Chondrocyte (in vitro differentiated cells): ENCODE measurements at regions not wholly inside any gene's neighbourhood (a gene's known extent, or its start where the extent isn't known, plus 50 kb on each side); places are given as distances from the start of the nearest gene placed in this dataset.

ENCODE experiments used
- DNase-seq: peaks from one replicate; pipeline ENCODE4 v3.0.0; 2021; ENCODE audit warnings: mixed read lengths, low spot score
- H3K27ac Mint-ChIP-seq: one replicate; pipeline ENCODE4 v1.8.0; 2021; ENCODE audit warnings: mild to moderate bottlenecking, moderate library complexity, mixed read lengths; ENCODE audit not compliant: unreplicated experiment
- H3K27me3 Mint-ChIP-seq: 2 replicates; pipeline ENCODE4 v1.8.0; 2021; ENCODE audit warnings: low read depth, mixed read lengths
- H3K36me3 Mint-ChIP-seq: 2 replicates; pipeline ENCODE4 v1.8.0; 2021; ENCODE audit warnings: low read depth, mixed read lengths
- H3K4me1 Mint-ChIP-seq: 2 replicates; pipeline ENCODE4 v1.8.0; 2021; ENCODE audit warnings: low read depth, mild to moderate bottlenecking, mixed read lengths
- H3K4me3 Mint-ChIP-seq: one replicate; pipeline ENCODE4 v1.8.0; 2021; ENCODE audit warnings: mild to moderate bottlenecking, moderate library complexity, mixed read lengths; ENCODE audit not compliant: unreplicated experiment
- H3K9me3 Mint-ChIP-seq: 2 replicates; pipeline ENCODE4 v1.8.0; 2021; ENCODE audit warnings: low read depth, mixed read lengths
- TF ChIP-seq, protein P1 (sequence below): fragments of 200-600 bp; sonication (generic); IDR thresholded peaks from 2 replicates; pipeline ENCODE4 v1.5.0; 2021; ENCODE audit warnings: antibody characterized with exemption, mild to moderate bottlenecking, moderate library complexity

GRCh38 chr1:244171241-244171985 is 120.3 kb downstream of the ZBTB18 start:
- Mint-ChIP-seq H3K27me3 (no peaks in the 10 kb centered on the region), H3K27ac (no peak overlapping the region), H3K4me1 (peaks cover 17% of the 10 kb centered on the region), H3K9me3 (no peaks in the 10 kb centered on the region), H3K4me3 (no peak overlapping the region), H3K36me3 (no peaks in the 10 kb centered on the region)
- TF ChIP-seq, protein P1, sequence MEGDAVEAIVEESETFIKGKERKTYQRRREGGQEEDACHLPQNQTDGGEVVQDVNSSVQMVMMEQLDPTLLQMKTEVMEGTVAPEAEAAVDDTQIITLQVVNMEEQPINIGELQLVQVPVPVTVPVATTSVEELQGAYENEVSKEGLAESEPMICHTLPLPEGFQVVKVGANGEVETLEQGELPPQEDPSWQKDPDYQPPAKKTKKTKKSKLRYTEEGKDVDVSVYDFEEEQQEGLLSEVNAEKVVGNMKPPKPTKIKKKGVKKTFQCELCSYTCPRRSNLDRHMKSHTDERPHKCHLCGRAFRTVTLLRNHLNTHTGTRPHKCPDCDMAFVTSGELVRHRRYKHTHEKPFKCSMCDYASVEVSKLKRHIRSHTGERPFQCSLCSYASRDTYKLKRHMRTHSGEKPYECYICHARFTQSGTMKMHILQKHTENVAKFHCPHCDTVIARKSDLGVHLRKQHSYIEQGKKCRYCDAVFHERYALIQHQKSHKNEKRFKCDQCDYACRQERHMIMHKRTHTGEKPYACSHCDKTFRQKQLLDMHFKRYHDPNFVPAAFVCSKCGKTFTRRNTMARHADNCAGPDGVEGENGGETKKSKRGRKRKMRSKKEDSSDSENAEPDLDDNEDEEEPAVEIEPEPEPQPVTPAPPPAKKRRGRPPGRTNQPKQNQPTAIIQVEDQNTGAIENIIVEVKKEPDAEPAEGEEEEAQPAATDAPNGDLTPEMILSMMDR = no peak
- DNase-seq = no peak

DNA sequence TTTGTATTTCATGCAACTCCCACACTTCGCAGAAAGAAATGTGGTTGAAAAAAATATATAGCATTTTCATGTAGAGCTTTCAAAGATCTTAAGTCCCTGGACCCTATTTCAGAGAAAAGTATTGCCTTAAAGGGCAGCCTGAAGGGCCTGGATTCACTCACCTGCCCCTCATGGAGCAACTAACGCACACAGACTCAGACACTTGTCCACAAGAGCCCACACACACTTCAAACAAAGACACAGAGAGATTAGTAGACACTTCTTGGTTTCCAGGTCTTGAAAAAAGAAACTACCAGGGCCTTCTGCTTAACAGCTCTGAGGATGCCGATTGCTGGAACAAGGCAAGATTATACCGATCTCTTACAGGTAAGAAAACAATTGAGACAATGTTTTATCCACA is 122.2 kb downstream of the ZBTB18 start:
- no peaks in the 10 kb centered on the region for H3K9me3 Mint-ChIP-seq
- H3K27me3 Mint-ChIP-seq = no peaks in the 10 kb centered on the region
- peak overlapping the region; percentile 10 for H3K27ac Mint-ChIP-seq
- TF ChIP-seq, protein P1 = no peak
- peaks cover 17% of the 10 kb centered on the region for H3K4me1 Mint-ChIP-seq
- H3K4me3 Mint-ChIP-seq = no peak overlapping the region
- H3K36me3 Mint-ChIP-seq = no peaks in the 10 kb centered on the region
- DNase-seq = no peak

DNA sequence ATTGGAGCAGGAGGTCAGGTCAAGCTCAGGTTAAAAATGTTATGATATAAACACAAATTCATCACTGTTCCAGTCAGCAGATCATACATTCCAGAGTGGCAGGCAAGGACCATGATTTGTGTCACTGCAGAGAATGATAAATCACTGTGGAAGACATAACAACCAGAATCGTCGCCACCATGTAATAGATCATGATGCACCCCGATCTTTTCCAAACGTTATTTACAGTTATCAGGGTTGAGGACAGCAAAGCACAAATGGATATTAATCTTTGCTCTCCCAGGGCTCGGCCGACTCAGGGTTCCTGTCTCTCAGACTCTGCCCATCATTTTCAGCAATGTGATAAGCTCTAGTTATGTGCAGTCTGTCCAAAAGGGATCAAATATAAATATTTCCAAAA is 122.7 kb downstream of the ZBTB18 start:
- H3K4me1 Mint-ChIP-seq = peaks cover 17% of the 10 kb centered on the region
- H3K27ac Mint-ChIP-seq = peak overlapping the region; percentile 56
- no peak overlapping the region for H3K4me3 Mint-ChIP-seq
- H3K36me3 Mint-ChIP-seq = no peaks in the 10 kb centered on the region
- no peaks in the 10 kb centered on the region for H3K9me3 Mint-ChIP-seq
- no peak for DNase-seq
- no peaks in the 10 kb centered on the region for H3K27me3 Mint-ChIP-seq
- TF ChIP-seq, protein P1 = no peak

DNA sequence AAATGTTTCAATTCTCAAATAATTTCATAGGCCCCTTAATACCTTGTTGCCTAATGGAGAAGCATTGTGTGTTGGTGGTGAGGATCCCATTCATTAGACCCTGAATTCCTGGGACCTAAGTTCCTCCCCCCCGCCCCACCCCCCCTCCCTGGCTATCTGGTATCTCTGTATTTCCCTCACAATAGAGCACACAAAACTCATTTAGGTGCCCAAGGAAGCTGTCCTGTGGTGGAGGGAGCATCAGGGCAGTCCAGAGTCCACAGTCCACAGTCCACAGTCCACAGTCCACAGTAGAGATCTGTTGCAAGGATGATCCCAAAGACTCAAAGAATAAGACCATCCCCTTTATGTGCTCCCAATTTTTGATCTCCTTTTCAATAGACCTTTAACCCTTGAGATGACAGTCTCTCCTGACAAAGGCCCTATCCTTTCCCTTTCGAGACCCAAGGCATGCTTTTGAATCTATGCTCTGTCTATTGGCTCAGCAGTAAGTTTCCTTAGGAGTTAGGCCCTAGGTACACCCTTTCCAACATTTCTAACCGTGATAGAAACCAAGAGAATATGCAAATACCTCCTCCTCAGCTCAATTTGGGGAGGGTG is 123.9 kb downstream of the ZBTB18 start:
- no peaks in the 10 kb centered on the region for H3K36me3 Mint-ChIP-seq
- TF ChIP-seq, protein P1 = no peak
- no peak overlapping the region for H3K27ac Mint-ChIP-seq
- H3K4me1 Mint-ChIP-seq = peaks cover 17% of the 10 kb centered on the region
- H3K9me3 Mint-ChIP-seq = no peaks in the 10 kb centered on the region
- no peak for DNase-seq
- H3K27me3 Mint-ChIP-seq = no peaks in the 10 kb centered on the region
- no peak overlapping the region for H3K4me3 Mint-ChIP-seq

DNA sequence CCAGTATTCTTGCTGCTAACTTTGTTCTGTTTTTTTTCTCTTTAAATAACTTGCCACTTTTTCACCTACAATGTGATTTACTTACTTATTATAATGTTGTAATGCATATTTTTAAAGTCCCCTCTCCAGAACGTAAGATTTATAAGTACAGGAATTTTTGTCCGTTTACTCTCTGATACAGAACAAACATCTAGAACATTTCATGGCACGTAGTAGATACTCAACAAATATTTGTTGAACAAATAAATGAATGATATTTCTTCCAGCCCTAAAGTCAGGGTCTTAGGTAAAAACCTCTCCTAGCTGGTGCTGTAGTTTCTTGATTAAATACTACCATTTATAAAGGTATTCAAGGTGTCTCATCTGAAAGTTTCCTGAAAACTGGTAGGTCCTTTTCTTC is 125.1 kb downstream of the ZBTB18 start:
- H3K9me3 Mint-ChIP-seq = no peaks in the 10 kb centered on the region
- no peak for DNase-seq

More for the DNA sequence above, 125.1 kb downstream of the ZBTB18 start:
- Mint-ChIP-seq H3K4me1 (peaks cover 17% of the 10 kb centered on the region), H3K4me3 (no peak overlapping the region), H3K27ac (no peak overlapping the region), H3K36me3 (no peaks in the 10 kb centered on the region), H3K27me3 (no peaks in the 10 kb centered on the region)
- TF ChIP-seq, protein P1 = no peak
